Transverse colon (tissue), 4 donors: ENCODE measurements at regions not wholly inside any gene's neighbourhood (a gene's known extent, or its start where the extent isn't known, plus 50 kb on each side); places are given as distances from the start of the nearest gene placed in this dataset.
"Not testable (repeated sequence)": the region's sequence is repeated elsewhere in the genome, so short reads cannot be mapped to it uniquely, and the experiment has no call there.

Experiments used
- DNase-seq: peaks from one replicate; pipeline ENCODE4 v3.0.0-alpha.2; 2019
- H3K27ac ChIP-seq, 4 donors: fragments of 200-600 bp; sonication (generic); 2 replicates each; pipeline ENCODE4 v1.5.1; 2016 to 2018; ENCODE audit warnings: inconsistent platforms in 4 of 4
- H3K27me3 ChIP-seq: fragments of 200-600 bp; sonication (generic); 2 replicates; pipeline ENCODE4 v1.5.1; 2017; ENCODE audit warnings: inconsistent platforms
- H3K36me3 ChIP-seq, 4 donors: fragments of 200-600 bp; sonication (generic); 2 replicates each; pipeline ENCODE4 v1.5.1; 2017 to 2019; ENCODE audit warnings: inconsistent platforms in 4 of 4
- H3K4me1 ChIP-seq, 4 donors: fragments of 200-600 bp; sonication (generic); 2 replicates each; pipeline ENCODE4 v1.5.1; 2017 to 2020; ENCODE audit warnings: inconsistent platforms in 4 of 4
- H3K4me3 ChIP-seq, 4 donors: fragments of 200-600 bp; sonication (generic); 1 replicate in 1 of 4; 2 replicates in 3 of 4; pipeline versions ENCODE4 v1.5.1 to v1.6.1; 2017 to 2019; ENCODE audit warnings: inconsistent platforms in 4 of 4
- H3K9me3 ChIP-seq, 2 donors: fragments of 200-600 bp; sonication (generic); 2 replicates each; pipeline ENCODE4 v1.5.1; 2017 to 2019; ENCODE audit warnings: inconsistent platforms in 2 of 2
- CTCF ChIP-seq, 5 experiments: fragments of 200-600 bp in 3 of 5; fragments of 450-650 bp in 2 of 5; sonication (generic) in 3 of 5; IDR thresholded peaks; 1 replicate in 2 of 5; 2 replicates in 3 of 5; pipeline ENCODE4 v1.5.1; 2016 to 2017; ENCODE audit warnings: antibody characterized with exemption in 5 of 5, inconsistent platforms in 3 of 5, mild to moderate bottlenecking in 2 of 5, moderate library complexity in 1 of 5
- EP300 ChIP-seq: sonication (generic); formaldehyde crosslinking; IDR thresholded peaks from one replicate; pipeline ENCODE4 v1.6.1; 2017; ENCODE audit warnings: antibody characterized with exemption, low read depth
- POLR2A ChIP-seq: fragments of 450-650 bp; IDR thresholded peaks from one replicate; pipeline ENCODE4 v1.6.1; 2016; ENCODE audit warnings: antibody characterized with exemption, mild to moderate bottlenecking, moderate library complexity
- POLR2AphosphoS5 ChIP-seq, 3 donors: sonication (generic); formaldehyde crosslinking; IDR thresholded peaks; one replicate each; pipeline ENCODE4 v1.6.1; 2016; ENCODE audit warnings: antibody characterized with exemption in 3 of 3
- WGBS, 2 donors: methylation state at CpG; one replicate each; pipeline ENCODE4 v1.1.5; 2018; ENCODE audit warnings: low coverage in 1 of 2; 5-methylcytosine and 5-hydroxymethylcytosine counted together
- in situ Hi-C, 4 donors: fragments of 200-750 bp; cut with MboI; loops; one replicate each; pipeline versions ENCODE4 v1.15.0 to v1.15.1; 2017; ENCODE audit warnings: low sequenced_read_pairs in 3 of 4, low pct_ligation_motif_present in 1 of 4, low pct_unique_long_range_greater_than_20kb in 1 of 4
- intact Hi-C: fragments of 100-400 bp; cut with DNase I; formaldehyde crosslinking; loops from one replicate; pipeline ENCODE4 v1.15.1; 2023; ENCODE audit warnings: low total_unique reads

DNA sequence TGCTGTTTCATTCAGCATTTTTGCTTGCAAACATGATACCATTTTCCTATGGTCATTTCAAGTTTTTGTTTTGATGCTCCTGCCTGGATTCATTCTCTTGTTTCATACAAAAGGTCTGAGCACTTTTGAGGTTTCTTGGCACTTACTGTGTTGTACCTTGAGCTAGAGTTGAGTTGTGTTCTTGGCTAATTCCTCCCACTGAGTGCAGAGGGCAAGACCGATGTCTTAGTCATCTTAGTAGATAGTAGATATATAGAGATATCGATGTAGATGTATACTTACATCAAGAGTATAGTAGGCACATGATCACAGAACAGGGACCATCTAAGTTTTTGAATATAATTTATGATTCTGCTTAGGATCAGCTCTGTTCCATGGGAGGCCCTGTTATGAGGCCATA, 366.6 kb downstream of the OSTF1 start:
- DNase-seq, result no peak
- in situ Hi-C loops (no loop called here), intact Hi-C loops (no loop called here)
- TF ChIP-seq EP300, result no peak
- TF ChIP-seq POLR2AphosphoS5 (IDR thresholded peaks at IDR 0.05), result no peak
- no peak for TF ChIP-seq POLR2A
- TF ChIP-seq CTCF (IDR thresholded peaks at IDR 0.05), result no peak
- no peaks in the 10 kb centered on the region for H3K27me3 ChIP-seq
- H3K36me3 ChIP-seq, result no peaks in the 10 kb centered on the region
- 90 to 93% methylated on average over 2 of the region's 2 CpGs for WGBS, 2 donors
- no peak overlapping the region for H3K4me3 ChIP-seq
- peaks cover 0 to 42% (median 7%) of the 10 kb centered on the region in 4 donors for H3K4me1 ChIP-seq
- H3K9me3 ChIP-seq, result no peaks in the 10 kb centered on the region
- H3K27ac ChIP-seq, result no peak overlapping the region

DNA sequence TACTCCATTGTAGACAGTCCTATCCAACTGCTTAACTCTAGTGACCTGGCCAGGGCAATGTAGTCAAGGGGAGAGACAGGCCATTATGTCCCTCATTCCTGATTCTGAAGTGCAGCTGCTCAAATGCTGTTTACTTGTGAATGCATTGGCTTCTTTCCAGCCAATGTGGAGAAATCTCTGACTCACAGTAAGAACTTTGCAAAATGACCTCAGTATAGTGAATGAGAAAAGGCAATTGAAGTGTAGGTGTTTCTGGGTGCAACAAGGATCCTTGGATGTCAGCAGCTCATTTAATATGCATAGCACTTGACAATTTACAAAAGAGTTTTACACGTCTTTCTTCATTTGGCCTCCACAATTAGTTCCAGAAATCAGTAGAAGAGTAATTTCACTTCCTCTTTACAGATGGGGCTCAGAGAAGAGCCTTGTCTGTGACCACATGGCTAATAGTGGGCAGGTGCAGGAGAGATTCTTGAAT, 367.2 kb downstream of the OSTF1 start:
- 12 to 22% methylated on average over 1 of the region's 1 CpG for WGBS, 2 donors
- Histone ChIP-seq H3K4me1 (peaks cover 0 to 42% (median 7%) of the 10 kb centered on the region in 4 donors), H3K4me3 (no peak overlapping the region), H3K27me3 (no peaks in the 10 kb centered on the region), H3K27ac (no peak overlapping the region), H3K9me3 (no peaks in the 10 kb centered on the region), H3K36me3 (no peaks in the 10 kb centered on the region)
- no peak for TF ChIP-seq CTCF (IDR thresholded peaks at IDR 0.05)
- no peak for TF ChIP-seq EP300
- TF ChIP-seq POLR2A, result no peak
- TF ChIP-seq POLR2AphosphoS5 (IDR thresholded peaks at IDR 0.05), result peak in 1 of 3 donors; percentile 35
- intact Hi-C loops, result no loop called here
- in situ Hi-C loops, result no loop called here
- no peak for DNase-seq

GRCh38 chr9:75456698-75457097, 368.4 kb downstream of the OSTF1 start:
- no peaks in the 10 kb centered on the region for H3K9me3 ChIP-seq
- H3K27me3 ChIP-seq, result no peaks in the 10 kb centered on the region
- TF ChIP-seq POLR2AphosphoS5 (IDR thresholded peaks at IDR 0.05) (no peak), POLR2A (no peak), EP300 (no peak), CTCF (IDR thresholded peaks at IDR 0.05) (no peak)
- in situ Hi-C loops, result no loop called here
- H3K36me3 ChIP-seq, result no peaks in the 10 kb centered on the region
- no peak overlapping the region for H3K27ac ChIP-seq
- H3K4me1 ChIP-seq, result peaks cover 0 to 34% (median 7%) of the 10 kb centered on the region in 4 donors
- DNase-seq, result no peak
- no peak overlapping the region for H3K4me3 ChIP-seq
- intact Hi-C loops, result no loop called here

GRCh38 chr9:75457474-75458011, 369.2 kb downstream of the OSTF1 start:
- Histone ChIP-seq H3K4me3 (no peak overlapping the region), H3K27me3 (no peaks in the 10 kb centered on the region), H3K27ac (no peak overlapping the region), H3K36me3 (no peaks in the 10 kb centered on the region), H3K9me3 (no peaks in the 10 kb centered on the region), H3K4me1 (peaks cover 0 to 29% (median 7%) of the 10 kb centered on the region in 4 donors)
- WGBS, 2 donors, result 90 to 91% methylated on average over 6 of the region's 6 CpGs
- in situ Hi-C loops (no loop called here), intact Hi-C loops (no loop called here)
- no peak for TF ChIP-seq CTCF (IDR thresholded peaks at IDR 0.05)
- no peak for TF ChIP-seq POLR2AphosphoS5 (IDR thresholded peaks at IDR 0.05)
- TF ChIP-seq POLR2A, result no peak
- no peak for TF ChIP-seq EP300
- DNase-seq, result no peak

DNA sequence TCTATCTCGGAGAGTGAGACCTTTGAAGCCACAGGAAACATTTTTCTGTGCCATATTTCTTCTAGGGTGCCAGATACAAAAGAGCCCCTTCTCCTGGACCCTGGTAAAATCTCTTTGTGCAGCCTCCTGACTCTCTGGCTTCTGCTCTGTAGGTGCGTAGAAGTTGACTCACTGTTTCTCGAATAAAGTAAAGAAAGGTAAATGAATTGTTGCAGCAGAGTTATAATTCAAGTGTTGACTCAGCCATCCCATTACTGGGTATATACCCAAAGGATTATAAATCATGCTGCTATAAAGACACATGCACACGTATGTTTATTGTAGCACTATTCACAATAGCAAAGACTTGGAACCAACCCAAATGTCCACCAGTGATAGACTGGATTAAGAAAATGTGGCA, 371.0 kb downstream of the OSTF1 start:
- 34 to 61% methylated on average over 4 of the region's 4 CpGs for WGBS, 2 donors
- H3K9me3 ChIP-seq, H3K27me3 ChIP-seq, DNase-seq, H3K36me3 ChIP-seq, H3K27ac ChIP-seq, intact Hi-C loops, in situ Hi-C loops, H3K4me3 ChIP-seq: not testable (repeated sequence)
- H3K4me1 ChIP-seq, result peaks cover 0 to 26% (median 7%) of the 10 kb centered on the region in 4 donors
